HG03280 (cell line): ENCODE measurements at regions not wholly inside any gene's neighbourhood (a gene's known extent, or its start where the extent isn't known, plus 50 kb on each side); places are given as distances from the start of the nearest gene placed in this dataset.

Experiments used
- ATAC-seq: cut with Tn5 transposase; IDR thresholded peaks from one replicate; pipeline ENCODE4 v1.9.1; 2021; ENCODE audit warnings: mild to moderate bottlenecking, moderate library complexity; ENCODE audit not compliant: unreplicated experiment

GRCh38 chr13:79267560-79267959, 138.5 kb downstream of the RBM26 start:
- no peak for ATAC-seq

- peak; percentile 93 for ATAC-seq
Observed at GRCh38 chr13:79258489-79258888, 147.6 kb downstream of the RBM26 start.

GRCh38 chr13:79246578-79246949, 159.5 kb downstream of the RBM26 start:
- ATAC-seq, result peak; percentile 27

GRCh38 chr13:79245937-79246577, 160.0 kb downstream of the RBM26 start:
- ATAC-seq, result peak; percentile 63

- no peak for ATAC-seq
Observed at GRCh38 chr13:79241697-79242096, 164.4 kb downstream of the RBM26 start.

- no peak for ATAC-seq
Observed at GRCh38 chr13:79237981-79238380, 168.1 kb downstream of the RBM26 start.

- ATAC-seq, result no peak
Observed at GRCh38 chr13:79231887-79232286, 174.2 kb downstream of the RBM26 start.

GRCh38 chr13:79229761-79230160, 176.3 kb downstream of the RBM26 start:
- no peak for ATAC-seq

GRCh38 chr13:79228972-79229371, 177.1 kb downstream of the RBM26 start:
- ATAC-seq, result no peak

GRCh38 chr13:79227418-79227817, 178.6 kb downstream of the RBM26 start:
- peak; percentile 72 for ATAC-seq

- peak; percentile 21 for ATAC-seq
Observed at GRCh38 chr13:79226938-79227337, 179.1 kb downstream of the RBM26 start.

GRCh38 chr13:79226250-79226649, 179.8 kb downstream of the RBM26 start:
- ATAC-seq, result no peak

- no peak for ATAC-seq
Observed at GRCh38 chr13:79225487-79226232, 180.4 kb downstream of the RBM26 start.

- ATAC-seq, result no peak
Observed at GRCh38 chr13:79222427-79223205, 183.4 kb downstream of the RBM26 start.

GRCh38 chr13:79212064-79212619, 193.9 kb downstream of the RBM26 start:
- ATAC-seq, result no peak

- ATAC-seq, result no peak
Observed at GRCh38 chr13:79211377-79211776, 194.7 kb downstream of the RBM26 start.

GRCh38 chr13:79197933-79198332, 208.1 kb downstream of the RBM26 start:
- ATAC-seq, result no peak

- ATAC-seq, result no peak
Observed at GRCh38 chr13:79196843-79197242, 209.2 kb downstream of the RBM26 start.

- ATAC-seq, result no peak
Observed at GRCh38 chr13:79196366-79196765, 209.7 kb downstream of the RBM26 start.

- ATAC-seq, result peak; percentile 34
Observed at GRCh38 chr13:79194727-79195126, 211.3 kb downstream of the RBM26 start.

GRCh38 chr13:79194272-79194671, 211.8 kb downstream of the RBM26 start:
- ATAC-seq, result peak; percentile 88
